22Rv1 (cell line): ENCODE measurements at regions not wholly inside any gene's neighbourhood (a gene's known extent, or its start where the extent isn't known, plus 50 kb on each side); places are given as distances from the start of the nearest gene placed in this dataset.

Experiments used
- H3K27ac ChIP-seq: fragments of 450-650 bp; 2 replicates; pipeline ENCODE4 v1.5.1; 2017
- ZFX ChIP-seq: fragments of 450-650 bp; IDR thresholded peaks from 2 replicates; pipeline ENCODE4 v1.6.1; 2017; ENCODE audit warnings: antibody characterized with exemption, borderline replicate concordance
- TF ChIP-seq, protein P1 (sequence below): fragments of 450-650 bp; IDR thresholded peaks from 2 replicates; pipeline ENCODE4 v1.5.1; 2017; ENCODE audit warnings: mild to moderate bottlenecking

DNA sequence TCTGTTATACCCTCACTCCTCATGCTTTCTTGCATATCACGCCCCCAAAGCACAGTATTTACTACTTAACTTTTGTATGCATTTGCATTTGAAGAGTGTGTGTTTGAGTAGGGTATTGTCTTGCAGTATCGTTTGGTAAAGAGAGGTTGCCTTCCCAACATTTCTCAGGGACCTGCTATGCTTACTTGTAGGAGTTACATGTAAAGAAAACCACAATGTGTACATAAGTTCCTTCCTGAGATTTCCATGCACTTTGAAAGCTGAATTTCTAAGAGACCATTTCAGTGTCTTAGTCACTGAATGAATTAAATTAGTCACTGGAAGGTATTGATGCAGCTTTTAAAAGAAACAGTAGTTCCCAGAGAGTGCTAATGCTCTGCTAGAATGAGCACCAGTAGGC is 159.3 kb upstream of the LAMA2 start:
- H3K27ac ChIP-seq, result no peak overlapping the region
- TF ChIP-seq, protein P1, sequence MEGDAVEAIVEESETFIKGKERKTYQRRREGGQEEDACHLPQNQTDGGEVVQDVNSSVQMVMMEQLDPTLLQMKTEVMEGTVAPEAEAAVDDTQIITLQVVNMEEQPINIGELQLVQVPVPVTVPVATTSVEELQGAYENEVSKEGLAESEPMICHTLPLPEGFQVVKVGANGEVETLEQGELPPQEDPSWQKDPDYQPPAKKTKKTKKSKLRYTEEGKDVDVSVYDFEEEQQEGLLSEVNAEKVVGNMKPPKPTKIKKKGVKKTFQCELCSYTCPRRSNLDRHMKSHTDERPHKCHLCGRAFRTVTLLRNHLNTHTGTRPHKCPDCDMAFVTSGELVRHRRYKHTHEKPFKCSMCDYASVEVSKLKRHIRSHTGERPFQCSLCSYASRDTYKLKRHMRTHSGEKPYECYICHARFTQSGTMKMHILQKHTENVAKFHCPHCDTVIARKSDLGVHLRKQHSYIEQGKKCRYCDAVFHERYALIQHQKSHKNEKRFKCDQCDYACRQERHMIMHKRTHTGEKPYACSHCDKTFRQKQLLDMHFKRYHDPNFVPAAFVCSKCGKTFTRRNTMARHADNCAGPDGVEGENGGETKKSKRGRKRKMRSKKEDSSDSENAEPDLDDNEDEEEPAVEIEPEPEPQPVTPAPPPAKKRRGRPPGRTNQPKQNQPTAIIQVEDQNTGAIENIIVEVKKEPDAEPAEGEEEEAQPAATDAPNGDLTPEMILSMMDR, result no peak
- TF ChIP-seq ZFX, result no peak

- TF ChIP-seq, protein P1, result no peak
- no peak for TF ChIP-seq ZFX
- H3K27ac ChIP-seq, result no peak overlapping the region
Measured at GRCh38 chr6:128720891-128721290, 162.0 kb upstream of the LAMA2 start.

- TF ChIP-seq ZFX, result no peak
- TF ChIP-seq, protein P1, result no peak
- H3K27ac ChIP-seq, result no peak overlapping the region
Measured at GRCh38 chr6:128719786-128720185, 163.2 kb upstream of the LAMA2 start.

- no peak overlapping the region for H3K27ac ChIP-seq
- TF ChIP-seq, protein P1, result no peak
- TF ChIP-seq ZFX, result no peak
Measured at GRCh38 chr6:128713461-128713860, 169.5 kb upstream of the LAMA2 start.

GRCh38 chr6:128712898-128713297 is 170.0 kb upstream of the LAMA2 start:
- TF ChIP-seq, protein P1, result no peak
- TF ChIP-seq ZFX, result no peak

DNA sequence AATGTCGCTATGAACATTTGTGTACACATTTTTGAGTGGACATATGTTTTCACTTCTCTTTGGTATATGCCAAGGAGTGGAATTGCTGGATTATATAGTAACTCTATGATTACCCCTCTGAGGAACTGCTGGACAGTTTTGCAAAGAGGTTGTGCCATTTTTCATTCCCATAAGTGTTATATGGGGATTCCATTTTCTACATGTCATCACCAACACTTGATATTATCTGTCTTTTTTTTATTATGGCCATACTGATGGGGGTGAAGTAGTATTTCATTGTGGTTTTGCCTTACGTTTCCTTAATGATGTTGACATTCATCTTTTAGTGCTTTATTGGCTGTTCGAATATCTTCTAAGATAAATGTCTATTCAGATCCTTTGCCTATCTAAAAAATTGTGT is 171.8 kb upstream of the LAMA2 start:
- TF ChIP-seq ZFX, result no peak
- TF ChIP-seq, protein P1, result no peak
- H3K27ac ChIP-seq, result no peak overlapping the region

More at GRCh38 chr6:128712898-128713297, 170.0 kb upstream of the LAMA2 start:
- H3K27ac ChIP-seq, result no peak overlapping the region

DNA sequence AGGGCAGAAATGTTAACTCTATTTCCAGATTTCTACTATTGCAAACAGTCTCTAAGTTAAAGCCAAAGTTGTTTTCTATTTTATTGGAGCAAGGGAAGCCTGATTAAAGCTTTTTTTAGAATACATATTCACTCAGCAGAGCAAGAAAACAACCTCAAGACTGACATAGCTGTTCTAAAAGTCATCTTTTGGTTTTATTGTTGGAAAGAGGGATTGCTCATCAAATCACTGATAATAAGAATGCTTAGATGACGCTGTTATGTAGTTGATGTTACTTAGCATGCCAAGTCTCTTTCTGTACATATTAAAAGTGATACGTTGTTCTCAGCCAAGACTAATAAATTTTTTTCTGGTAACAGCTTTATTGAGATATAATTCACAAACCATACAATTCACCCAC is 172.6 kb upstream of the LAMA2 start:
- H3K27ac ChIP-seq, result no peak overlapping the region
- TF ChIP-seq ZFX, result no peak
- TF ChIP-seq, protein P1, result no peak
